ENCODE measurements at regions not wholly inside any gene's neighbourhood (a gene's known extent, or its start where the extent isn't known, plus 50 kb on each side); places are given as distances from the start of the nearest gene placed in this dataset.
A peak's percentile ranks its signal among the peaks of the same experiment; 100 is the strongest.
"Not testable (repeated sequence)": the region's sequence is repeated elsewhere in the genome, so short reads cannot be mapped to it uniquely, and the experiment has no call there.

GRCh38 chr9:129307227-129307970 is 129.3 kb upstream of the IER5L start:
- no peak for DNase-seq (ENCODE audit: low spot score in 2 of 2)
- Mint-ChIP-seq H3K9me3 (no peaks in the 10 kb centered on the region), H3K27ac (no peak overlapping the region), H3K36me3 (no peaks in the 10 kb centered on the region), H3K4me3 (no peak overlapping the region), H3K4me1 (no peaks in the 10 kb centered on the region)
- no peak for ATAC-seq

- Mint-ChIP-seq H3K36me3 (no peaks in the 10 kb centered on the region), H3K4me1 (no peaks in the 10 kb centered on the region), H3K9me3 (no peaks in the 10 kb centered on the region), H3K4me3 (no peak overlapping the region), H3K27ac (peak overlapping the region; percentile 4)
- DNase-seq (ENCODE audit: low spot score in 2 of 2) (no peak), ATAC-seq (no peak)
Observed at GRCh38 chr9:129306318-129306973, 128.4 kb upstream of the IER5L start.

GRCh38 chr9:129305246-129305645 is 127.2 kb upstream of the IER5L start:
- DNase-seq (ENCODE audit: low spot score in 2 of 2) (no peak), ATAC-seq (no peak)
- Mint-ChIP-seq H3K4me1 (no peaks in the 10 kb centered on the region), H3K36me3 (no peaks in the 10 kb centered on the region), H3K4me3 (no peak overlapping the region), H3K27ac (no peak overlapping the region), H3K9me3 (no peaks in the 10 kb centered on the region)

GRCh38 chr9:129301941-129302340 is 123.9 kb upstream of the IER5L start:
- no peak for DNase-seq (ENCODE audit: low spot score in 2 of 2)
- no peaks in the 10 kb centered on the region for H3K4me1 Mint-ChIP-seq
- H3K36me3 Mint-ChIP-seq: no peaks in the 10 kb centered on the region
- no peak for ATAC-seq
- H3K4me3 Mint-ChIP-seq: no peak overlapping the region
- H3K27ac Mint-ChIP-seq: no peak overlapping the region
- H3K9me3 Mint-ChIP-seq: no peaks in the 10 kb centered on the region

GRCh38 chr9:129296195-129296594 is 118.1 kb upstream of the IER5L start:
- H3K4me1 Mint-ChIP-seq; H3K4me3 Mint-ChIP-seq; ATAC-seq; DNase-seq (ENCODE audit: low spot score in 2 of 2); H3K36me3 Mint-ChIP-seq; H3K27ac Mint-ChIP-seq; H3K9me3 Mint-ChIP-seq: not testable (repeated sequence)

GRCh38 chr9:129291041-129291501 is 113.0 kb upstream of the IER5L start:
- DNase-seq (ENCODE audit: low spot score in 2 of 2) (no peak), ATAC-seq (no peak)
- H3K27ac Mint-ChIP-seq: no peak overlapping the region
- no peak overlapping the region for H3K4me3 Mint-ChIP-seq
- no peaks in the 10 kb centered on the region for H3K36me3 Mint-ChIP-seq
- peaks cover 6% of the 10 kb centered on the region for H3K4me1 Mint-ChIP-seq
- H3K9me3 Mint-ChIP-seq: peaks cover 4% of the 10 kb centered on the region

- H3K4me1 Mint-ChIP-seq: peaks cover 6% of the 10 kb centered on the region
- H3K27ac Mint-ChIP-seq: no peak overlapping the region
- DNase-seq (ENCODE audit: low spot score in 2 of 2): no peak
- H3K36me3 Mint-ChIP-seq: no peaks in the 10 kb centered on the region
- peaks cover 2% of the 10 kb centered on the region for H3K9me3 Mint-ChIP-seq
- ATAC-seq: no peak
- H3K4me3 Mint-ChIP-seq: no peak overlapping the region
Observed at GRCh38 chr9:129290606-129291005, 112.5 kb upstream of the IER5L start.

- ATAC-seq: no peak
Observed at GRCh38 chr9:129289883-129290282, 111.8 kb upstream of the IER5L start.

GRCh38 chr9:129289131-129289731 is 111.2 kb upstream of the IER5L start:
- peaks cover 6% of the 10 kb centered on the region for H3K4me1 Mint-ChIP-seq
- ATAC-seq (no peak), DNase-seq (ENCODE audit: low spot score in 2 of 2) (no peak)
- no peaks in the 10 kb centered on the region for H3K36me3 Mint-ChIP-seq
- no peaks in the 10 kb centered on the region for H3K9me3 Mint-ChIP-seq
- no peak overlapping the region for H3K4me3 Mint-ChIP-seq
- no peak overlapping the region for H3K27ac Mint-ChIP-seq

More at GRCh38 chr9:129289883-129290282, 111.8 kb upstream of the IER5L start:
- Mint-ChIP-seq H3K36me3 (no peaks in the 10 kb centered on the region), H3K9me3 (no peaks in the 10 kb centered on the region), H3K27ac (no peak overlapping the region), H3K4me3 (no peak overlapping the region), H3K4me1 (peaks cover 6% of the 10 kb centered on the region)
- no peak for DNase-seq (ENCODE audit: low spot score in 2 of 2)

- peaks cover 6% of the 10 kb centered on the region for H3K4me1 Mint-ChIP-seq
- ATAC-seq (no peak), DNase-seq (ENCODE audit: low spot score in 2 of 2) (no peak)
- H3K36me3 Mint-ChIP-seq: no peaks in the 10 kb centered on the region
- H3K4me3 Mint-ChIP-seq: no peak overlapping the region
- no peaks in the 10 kb centered on the region for H3K9me3 Mint-ChIP-seq
- no peak overlapping the region for H3K27ac Mint-ChIP-seq
Observed at GRCh38 chr9:129287619-129288305, 109.7 kb upstream of the IER5L start.

- Mint-ChIP-seq H3K4me3 (no peak overlapping the region), H3K36me3 (no peaks in the 10 kb centered on the region), H3K27ac (peak overlapping the region; percentile 15), H3K4me1 (peaks cover 6% of the 10 kb centered on the region), H3K9me3 (no peaks in the 10 kb centered on the region)
- ATAC-seq: no peak
- no peak for DNase-seq (ENCODE audit: low spot score in 2 of 2)
Observed at GRCh38 chr9:129285979-129286772, 108.1 kb upstream of the IER5L start.

GRCh38 chr9:129285382-129285781 is 107.3 kb upstream of the IER5L start:
- H3K36me3 Mint-ChIP-seq: no peaks in the 10 kb centered on the region
- peaks cover 5% of the 10 kb centered on the region for H3K4me1 Mint-ChIP-seq
- no peak for ATAC-seq
- H3K27ac Mint-ChIP-seq: no peak overlapping the region
- DNase-seq (ENCODE audit: low spot score in 2 of 2): no peak
- no peaks in the 10 kb centered on the region for H3K9me3 Mint-ChIP-seq
- H3K4me3 Mint-ChIP-seq: no peak overlapping the region

- H3K27ac Mint-ChIP-seq: no peak overlapping the region
- no peaks in the 10 kb centered on the region for H3K4me1 Mint-ChIP-seq
- ATAC-seq (no peak), DNase-seq (ENCODE audit: low spot score in 2 of 2) (no peak)
- no peaks in the 10 kb centered on the region for H3K36me3 Mint-ChIP-seq
- no peaks in the 10 kb centered on the region for H3K9me3 Mint-ChIP-seq
- no peak overlapping the region for H3K4me3 Mint-ChIP-seq
Observed at GRCh38 chr9:129284607-129285291, 106.7 kb upstream of the IER5L start.

All from stimulated activated effector memory CD8-positive, alpha-beta T cell treated with anti-CD3 and anti-CD28 coated beads, Interleukin-12 subunit alpha, Interleukin-12 subunit beta, amount 100 ng/mL, for 72 hours (primary cell).